A549 (cell line): ENCODE measurements at regions not wholly inside any gene's neighbourhood (a gene's known extent, or its start where the extent isn't known, plus 50 kb on each side); places are given as distances from the start of the nearest gene placed in this dataset.
A peak's percentile ranks its signal among the peaks of the same experiment; 100 is the strongest.

Experiments used
- ATAC-seq, 2 experiments: fragments of 200-7000 bp in 1 of 2; fragments of >200 bp in 1 of 2; cut with Nextera tagmentation in 1 of 2; cut with Tn5 transposase in 1 of 2; 3 replicates each; pipeline versions ENCODE4 v1.8.0 to v1.9.1; 2018 to 2020; ENCODE audit warnings: mild to moderate bottlenecking in 1 of 2, moderate library complexity in 1 of 2
- CTCF ChIA-PET: fragments of 300-600 bp; sonication (Branson Sonifier 250); formaldehyde crosslinking; extraction: SDS; loops from one replicate; lab custom pipeline; 2021; ENCODE audit warnings: antibody characterized with exemption, inconsistent platforms; lab: Yijun Ruan, JAX
- POLR2A ChIA-PET: fragments of 350-600 bp; formaldehyde crosslinking; extraction: SDS; loops from one replicate; lab custom pipeline; 2021; ENCODE audit warnings: antibody characterized with exemption, inconsistent platforms; lab: Yijun Ruan, JAX
- DNase-seq, 2 experiments: peaks; one replicate each; pipeline versions ENCODE4 v3.0.0 to v3.0.0-alpha.2; 2011 to 2016; ENCODE audit warnings: low read depth in 1 of 2, low spot score in 1 of 2
- FAIRE-seq: peaks from 2 replicates; lab custom pipeline; 2011; peaks lifted over from hg19 to GRCh38; lab: Jason Lieb, UNC
- H3K27ac ChIP-seq, 2 experiments: fragments of >200 bp; sonication (Bioruptor Twin); formaldehyde crosslinking; 3 replicates each; pipeline ENCODE4 v1.5.1; 2016 to 2017
- H3K4me1 ChIP-seq: fragments of >200 bp; sonication (Bioruptor Twin); formaldehyde crosslinking; 3 replicates; pipeline ENCODE4 v1.6.1; 2016
- H3K4me2 ChIP-seq: fragments of >200 bp; sonication (Bioruptor Twin); formaldehyde crosslinking; 3 replicates; pipeline ENCODE4 v1.6.1; 2016
- H3K4me3 ChIP-seq: fragments of >200 bp; sonication (Bioruptor Twin); formaldehyde crosslinking; 3 replicates; pipeline ENCODE4 v1.5.1; 2016
- H3K9me3 ChIP-seq: fragments of >200 bp; sonication (Bioruptor Twin); formaldehyde crosslinking; 3 replicates; pipeline ENCODE4 v1.6.1; 2016
- BHLHE40 ChIP-seq: IDR thresholded peaks from 2 replicates; pipeline ENCODE4 v1.6.1; 2012; ENCODE audit warnings: low read depth, low read length, inconsistent platforms
- CBX2 ChIP-seq: fragments of 200-600 bp; sonication (generic); IDR thresholded peaks from 2 replicates; pipeline ENCODE4 v1.6.1; 2016; ENCODE audit warnings: low read depth, mild to moderate bottlenecking, borderline replicate concordance
- EHF ChIP-seq: fragments of 250-450 bp; sonication (Bioruptor Pico); IDR thresholded peaks from 2 replicates; pipeline ENCODE4 v1.5.0; 2020; ENCODE audit warnings: mild to moderate bottlenecking
- EP300 ChIP-seq, 2 experiments: fragments of >200 bp; sonication (Bioruptor Twin); formaldehyde crosslinking; IDR thresholded peaks; 2 replicates in 1 of 2; 3 replicates in 1 of 2; pipeline ENCODE4 v1.6.1; 2016 to 2017
- ESRRA ChIP-seq: fragments of 150-350 bp; IDR thresholded peaks from 2 replicates; pipeline ENCODE4 v1.6.1; 2014; ENCODE audit warnings: mild to moderate bottlenecking, low read length, borderline replicate concordance
- FOSL2 ChIP-seq, 2 experiments: fragments of 450-650 bp in 1 of 2; fragments of >200 bp in 1 of 2; sonication (Bioruptor Twin) in 1 of 2; formaldehyde crosslinking; IDR thresholded peaks; 2 replicates each; pipeline versions ENCODE4 v1.5.0 to v1.6.1; 2016 to 2020; ENCODE audit warnings: mild to moderate bottlenecking in 1 of 2, moderate library complexity in 1 of 2
- HDAC2 ChIP-seq: fragments of 200-600 bp; sonication (generic); IDR thresholded peaks from 2 replicates; pipeline ENCODE4 v1.6.1; 2016
- HEYL ChIP-seq: fragments of 250-450 bp; sonication (Bioruptor Pico); IDR thresholded peaks from 2 replicates; pipeline ENCODE4 v1.8.0; 2021; ENCODE audit warnings: mild to moderate bottlenecking, moderate library complexity
- HOXA7 ChIP-seq: fragments of 250-450 bp; sonication (Bioruptor Pico); IDR thresholded peaks from 2 replicates; pipeline ENCODE4 v1.5.0; 2020; ENCODE audit warnings: mild to moderate bottlenecking, moderate library complexity
- JUN ChIP-seq, 2 experiments: fragments of >200 bp; sonication (Bioruptor Twin); formaldehyde crosslinking; IDR thresholded peaks; 2 replicates in 1 of 2; 3 replicates in 1 of 2; pipeline ENCODE4 v1.6.1; 2016 to 2017
- KDM1A ChIP-seq: fragments of 200-600 bp; sonication (generic); IDR thresholded peaks from 2 replicates; pipeline ENCODE4 v1.6.1; 2016; ENCODE audit warnings: low read depth, mild to moderate bottlenecking
- MAZ ChIP-seq: fragments of 150-350 bp; IDR thresholded peaks from 2 replicates; pipeline ENCODE4 v1.6.1; 2014; ENCODE audit warnings: antibody characterized with exemption, low read depth, low read length, borderline replicate concordance
- PHF8 ChIP-seq: fragments of 200-600 bp; sonication (generic); IDR thresholded peaks from 2 replicates; pipeline ENCODE4 v1.6.1; 2016; ENCODE audit warnings: low read depth, mild to moderate bottlenecking, antibody characterized with exemption, moderate library complexity, borderline replicate concordance
- POLR2AphosphoS2 ChIP-seq: conservative IDR thresholded peaks from 2 replicates; pipeline ENCODE4 v1.6.1; 2012; ENCODE audit warnings: low read length, improper control_type of control experiment, inconsistent platforms
- RAD21 ChIP-seq, 2 experiments: fragments of >200 bp in 1 of 2; sonication (Bioruptor Twin) in 1 of 2; formaldehyde crosslinking in 1 of 2; IDR thresholded peaks in 1 of 2; conservative IDR thresholded peaks in 1 of 2; 2 replicates in 1 of 2; 3 replicates in 1 of 2; pipeline ENCODE4 v1.6.1; 2012 to 2018; ENCODE audit warnings: inconsistent platforms in 1 of 2
- RNF2 ChIP-seq: fragments of 200-600 bp; sonication (generic); IDR thresholded peaks from 2 replicates; pipeline ENCODE4 v1.6.1; 2016; ENCODE audit warnings: low read depth, mild to moderate bottlenecking, antibody characterized with exemption, moderate library complexity, borderline replicate concordance
- SMC3 ChIP-seq: fragments of >200 bp; sonication (Bioruptor Twin); formaldehyde crosslinking; IDR thresholded peaks from 3 replicates; pipeline ENCODE4 v1.6.1; 2018; ENCODE audit warnings: inconsistent platforms
- TFCP2L1 ChIP-seq: fragments of 250-450 bp; sonication (Bioruptor Pico); IDR thresholded peaks from 2 replicates; pipeline ENCODE4 v1.5.0; 2021; ENCODE audit warnings: mild to moderate bottlenecking
- WGBS: methylation state at CpG from one replicate; pipeline ENCODE4 v1.1.6; 2017; ENCODE audit errors: missing lambda C conversion rate; 5-methylcytosine and 5-hydroxymethylcytosine counted together
- TF ChIP-seq, protein P1 (sequence below): fragments of >200 bp; sonication (Bioruptor Twin); formaldehyde crosslinking; IDR thresholded peaks from 3 replicates; pipeline ENCODE4 v1.5.1; 2016
- TF ChIP-seq, protein P2 (sequence below): IDR thresholded peaks from 2 replicates; pipeline ENCODE4 v1.6.1; 2012
- TF ChIP-seq, protein P3 (sequence below): fragments of 150-350 bp; IDR thresholded peaks from 2 replicates; pipeline ENCODE4 v1.6.1; 2014; ENCODE audit warnings: low read depth, mild to moderate bottlenecking, low read length

DNA sequence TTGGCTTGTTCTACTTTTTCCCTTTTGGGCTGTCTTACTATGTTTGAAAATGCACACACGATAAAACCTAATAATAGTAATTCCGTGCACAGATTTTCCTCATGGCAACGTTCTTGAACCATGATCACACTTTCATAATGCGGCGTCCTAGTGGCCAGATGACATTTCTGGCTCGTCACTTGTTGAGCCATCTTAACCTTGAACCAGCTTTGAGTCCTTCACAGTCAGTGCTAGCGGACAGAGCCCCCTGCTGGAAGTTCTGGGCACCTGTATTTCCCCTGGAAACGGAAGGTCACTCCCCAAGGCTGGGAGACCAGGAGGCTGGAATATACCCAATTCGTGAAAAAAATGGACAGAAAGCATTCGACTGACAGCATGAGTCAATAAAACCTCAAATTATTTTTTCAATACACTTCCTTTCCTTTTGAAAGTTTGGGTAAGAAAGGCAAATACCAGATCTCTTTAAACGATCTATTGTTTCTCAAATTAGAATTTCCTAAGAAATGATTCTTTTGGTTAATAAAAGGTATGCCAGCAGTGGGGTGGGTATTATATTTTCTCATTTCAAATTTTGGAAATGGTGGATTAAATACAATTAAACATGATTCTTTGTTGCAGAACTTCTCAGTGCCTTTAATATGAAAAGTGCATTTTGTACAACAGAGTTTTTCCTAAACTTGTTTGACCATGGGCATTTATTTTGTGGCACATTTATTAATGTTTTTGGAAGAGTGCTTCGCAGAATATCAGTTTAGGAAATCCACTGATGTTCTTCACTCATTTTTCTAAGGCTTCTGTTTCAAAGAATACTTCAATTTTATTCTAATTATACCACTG, 542.3 kb downstream of the QKI start:
- Histone ChIP-seq H3K4me2 (peak overlapping the region; percentile 43), H3K27ac (no peak overlapping the region), H3K4me3 (no peak overlapping the region), H3K4me1 (no peaks in the 10 kb centered on the region), H3K9me3 (no peaks in the 10 kb centered on the region)
- peak; percentile 63 to 73 for DNase-seq
- no peak for FAIRE-seq
- peak; percentile 87 to 93 for ATAC-seq
- ChIA-PET CTCF (interaction anchor here (0.6 to 1.0 kb wide), 4 partner anchors 141 to 529 kb away, joined by 3 to 4 read pairs (median 3); no protein-coding TSS in a partner anchor), POLR2A (no interaction called here)
- WGBS, result 5% methylated on average over 12 of the region's 12 CpGs
- TF ChIP-seq, protein P1, sequence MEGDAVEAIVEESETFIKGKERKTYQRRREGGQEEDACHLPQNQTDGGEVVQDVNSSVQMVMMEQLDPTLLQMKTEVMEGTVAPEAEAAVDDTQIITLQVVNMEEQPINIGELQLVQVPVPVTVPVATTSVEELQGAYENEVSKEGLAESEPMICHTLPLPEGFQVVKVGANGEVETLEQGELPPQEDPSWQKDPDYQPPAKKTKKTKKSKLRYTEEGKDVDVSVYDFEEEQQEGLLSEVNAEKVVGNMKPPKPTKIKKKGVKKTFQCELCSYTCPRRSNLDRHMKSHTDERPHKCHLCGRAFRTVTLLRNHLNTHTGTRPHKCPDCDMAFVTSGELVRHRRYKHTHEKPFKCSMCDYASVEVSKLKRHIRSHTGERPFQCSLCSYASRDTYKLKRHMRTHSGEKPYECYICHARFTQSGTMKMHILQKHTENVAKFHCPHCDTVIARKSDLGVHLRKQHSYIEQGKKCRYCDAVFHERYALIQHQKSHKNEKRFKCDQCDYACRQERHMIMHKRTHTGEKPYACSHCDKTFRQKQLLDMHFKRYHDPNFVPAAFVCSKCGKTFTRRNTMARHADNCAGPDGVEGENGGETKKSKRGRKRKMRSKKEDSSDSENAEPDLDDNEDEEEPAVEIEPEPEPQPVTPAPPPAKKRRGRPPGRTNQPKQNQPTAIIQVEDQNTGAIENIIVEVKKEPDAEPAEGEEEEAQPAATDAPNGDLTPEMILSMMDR, result peak; percentile 75
- TF ChIP-seq, protein P2, sequence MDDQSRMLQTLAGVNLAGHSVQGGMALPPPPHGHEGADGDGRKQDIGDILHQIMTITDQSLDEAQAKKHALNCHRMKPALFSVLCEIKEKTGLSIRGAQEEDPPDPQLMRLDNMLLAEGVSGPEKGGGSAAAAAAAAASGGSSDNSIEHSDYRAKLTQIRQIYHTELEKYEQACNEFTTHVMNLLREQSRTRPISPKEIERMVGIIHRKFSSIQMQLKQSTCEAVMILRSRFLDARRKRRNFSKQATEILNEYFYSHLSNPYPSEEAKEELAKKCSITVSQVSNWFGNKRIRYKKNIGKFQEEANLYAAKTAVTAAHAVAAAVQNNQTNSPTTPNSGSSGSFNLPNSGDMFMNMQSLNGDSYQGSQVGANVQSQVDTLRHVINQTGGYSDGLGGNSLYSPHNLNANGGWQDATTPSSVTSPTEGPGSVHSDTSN, result no peak
- TF ChIP-seq, protein P3, sequence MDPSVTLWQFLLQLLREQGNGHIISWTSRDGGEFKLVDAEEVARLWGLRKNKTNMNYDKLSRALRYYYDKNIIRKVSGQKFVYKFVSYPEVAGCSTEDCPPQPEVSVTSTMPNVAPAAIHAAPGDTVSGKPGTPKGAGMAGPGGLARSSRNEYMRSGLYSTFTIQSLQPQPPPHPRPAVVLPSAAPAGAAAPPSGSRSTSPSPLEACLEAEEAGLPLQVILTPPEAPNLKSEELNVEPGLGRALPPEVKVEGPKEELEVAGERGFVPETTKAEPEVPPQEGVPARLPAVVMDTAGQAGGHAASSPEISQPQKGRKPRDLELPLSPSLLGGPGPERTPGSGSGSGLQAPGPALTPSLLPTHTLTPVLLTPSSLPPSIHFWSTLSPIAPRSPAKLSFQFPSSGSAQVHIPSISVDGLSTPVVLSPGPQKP, result no peak
- TF ChIP-seq FOSL2 (IDR thresholded peaks at IDR 0.05) (no peak), FOSL2 (CRISPR knock-in tag; IDR thresholded peaks at IDR 0.05) (no peak), EHF (CRISPR knock-in tag) (no peak), SMC3 (peak; percentile 78), PHF8 (no peak), KDM1A (no peak), ESRRA (peak; percentile 79), RAD21 (conservative IDR thresholded peaks at IDR 0.05 in 1 of 2, IDR thresholded peaks at IDR 0.05 in 1 of 2) (peak; percentile 76 to 80)

DNA sequence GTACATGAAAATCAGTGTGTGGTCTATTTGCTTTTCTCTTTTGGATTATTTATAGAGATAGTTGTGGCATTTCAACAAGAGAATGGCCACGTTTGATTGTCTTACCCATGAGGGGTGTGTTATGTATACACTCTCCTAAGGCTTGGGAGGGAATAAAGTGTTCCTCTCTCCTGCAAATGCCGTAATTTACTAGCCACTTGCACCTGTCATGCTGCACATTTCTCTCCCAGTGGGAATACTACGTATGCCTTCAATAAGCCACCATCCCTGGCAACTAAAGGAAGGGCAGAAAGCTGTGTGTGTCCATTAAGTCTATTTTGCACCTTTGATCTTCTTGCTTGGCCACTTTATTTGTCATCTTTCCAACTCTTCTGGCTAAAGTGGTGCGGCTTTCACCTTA, 541.2 kb downstream of the QKI start:
- H3K4me1 ChIP-seq, result no peaks in the 10 kb centered on the region
- no peak overlapping the region for H3K4me2 ChIP-seq
- FAIRE-seq (no peak), DNase-seq (no peak), ATAC-seq (no peak)
- no peak overlapping the region for H3K4me3 ChIP-seq
- POLR2A ChIA-PET, result no interaction called here
- H3K9me3 ChIP-seq, result no peaks in the 10 kb centered on the region
- 26% methylated on average over 4 of the region's 4 CpGs for WGBS
- TF ChIP-seq, protein P1, result no peak
- TF ChIP-seq PHF8 (no peak), POLR2AphosphoS2 (no peak), HDAC2 (no peak), MAZ (no peak), BHLHE40 (no peak), RNF2 (no peak), CBX2 (no peak), HEYL (CRISPR knock-in tag) (no peak), EP300 (IDR thresholded peaks at IDR 0.05) (no peak), TFCP2L1 (no peak), HOXA7 (CRISPR knock-in tag) (no peak), JUN (IDR thresholded peaks at IDR 0.05) (no peak)
- TF ChIP-seq, protein P2, result no peak
- no peak overlapping the region for H3K27ac ChIP-seq
- CTCF ChIA-PET, result interaction anchor here (0.8 kb wide), 1 partner anchor 528 kb away, joined by 3 read pairs; no protein-coding TSS in a partner anchor
